HEK293T (cell line): ENCODE measurements at regions not wholly inside any gene's neighbourhood (a gene's known extent, or its start where the extent isn't known, plus 50 kb on each side); places are given as distances from the start of the nearest gene placed in this dataset.

Experiments used
- CTCF ChIA-PET: fragments of 350-600 bp; formaldehyde crosslinking; extraction: SDS; loops from one replicate; lab custom pipeline; 2021; ENCODE audit warnings: antibody characterized with exemption, inconsistent platforms; lab: Yijun Ruan, JAX
- POLR2A ChIA-PET: fragments of 350-600 bp; formaldehyde crosslinking; extraction: SDS; loops from one replicate; lab custom pipeline; 2020; ENCODE audit warnings: antibody characterized with exemption, inconsistent platforms; lab: Yijun Ruan, JAX
- DNase-seq: peaks from one replicate; pipeline ENCODE4 v3.0.0; 2012; ENCODE audit warnings: mixed read lengths; ENCODE audit errors: extremely low spot score
- ARNT ChIP-seq: fragments of 450-650 bp; IDR thresholded peaks from 2 replicates; pipeline ENCODE4 v1.6.1; 2017; ENCODE audit warnings: mild to moderate bottlenecking
- BHLHE40 ChIP-seq: fragments of 450-650 bp; IDR thresholded peaks from 2 replicates; pipeline ENCODE4 v1.6.1; 2016; ENCODE audit warnings: mild to moderate bottlenecking, moderate library complexity, borderline replicate concordance
- CTBP1 ChIP-seq: fragments of 450-650 bp; IDR thresholded peaks from 2 replicates; pipeline ENCODE4 v1.6.1; 2016; ENCODE audit warnings: borderline replicate concordance
- ELF4 ChIP-seq: fragments of 450-650 bp; IDR thresholded peaks from 2 replicates; pipeline ENCODE4 v1.6.1; 2017; ENCODE audit warnings: antibody characterized with exemption
- FOXA1 ChIP-seq: fragments of 450-650 bp; IDR thresholded peaks from 2 replicates; pipeline ENCODE4 v1.6.1; 2016; ENCODE audit warnings: mild to moderate bottlenecking
- FOXK2 ChIP-seq: fragments of 450-650 bp; IDR thresholded peaks from 2 replicates; pipeline ENCODE4 v1.6.1; 2016; ENCODE audit warnings: mild to moderate bottlenecking
- FOXM1 ChIP-seq: fragments of 450-650 bp; IDR thresholded peaks from 2 replicates; pipeline ENCODE4 v1.6.1; 2017; ENCODE audit warnings: mild to moderate bottlenecking, borderline replicate concordance
- HDGF ChIP-seq: fragments of 450-650 bp; IDR thresholded peaks from 2 replicates; pipeline ENCODE4 v1.6.1; 2017; ENCODE audit warnings: antibody characterized with exemption, borderline replicate concordance
- L3MBTL2 ChIP-seq: fragments of 450-650 bp; conservative IDR thresholded peaks from 2 replicates; pipeline ENCODE4 v1.6.1; 2016; ENCODE audit warnings: mild to moderate bottlenecking
- LEF1 ChIP-seq: fragments of 450-650 bp; IDR thresholded peaks from 2 replicates; pipeline ENCODE4 v1.6.1; 2017; ENCODE audit warnings: mild to moderate bottlenecking, borderline replicate concordance
- NFRKB ChIP-seq: fragments of 450-650 bp; IDR thresholded peaks from 2 replicates; pipeline ENCODE4 v1.6.1; 2016; ENCODE audit warnings: mild to moderate bottlenecking, moderate library complexity
- PKNOX1 ChIP-seq: fragments of 450-650 bp; IDR thresholded peaks from 2 replicates; pipeline ENCODE4 v1.6.1; 2016
- SP1 ChIP-seq: fragments of 450-650 bp; IDR thresholded peaks from 2 replicates; pipeline ENCODE4 v1.6.1; 2017
- SUZ12 ChIP-seq: fragments of 450-650 bp; IDR thresholded peaks from 2 replicates; pipeline ENCODE4 v1.6.1; 2016; ENCODE audit warnings: mild to moderate bottlenecking
- TARDBP ChIP-seq: fragments of 450-650 bp; IDR thresholded peaks from 2 replicates; pipeline ENCODE4 v1.6.1; 2016
- ZNF384 ChIP-seq: fragments of 450-650 bp; IDR thresholded peaks from 2 replicates; pipeline ENCODE4 v1.6.1; 2016

GRCh38 chr7:121810831-121811672 lies 61.9 kb upstream of the PTPRZ1 start:
- POLR2A ChIA-PET, result no interaction called here
- CTCF ChIA-PET, result no interaction called here
- TF ChIP-seq SP1 (no peak), FOXA1 (no peak), LEF1 (no peak), L3MBTL2 (no peak), FOXM1 (no peak), CTBP1 (no peak), PKNOX1 (no peak), NFRKB (no peak), TARDBP (no peak), BHLHE40 (no peak), ZNF384 (no peak)
- DNase-seq, result no peak

GRCh38 chr7:121807078-121807477 lies 65.9 kb upstream of the PTPRZ1 start:
- DNase-seq, result no peak
- ChIA-PET POLR2A (no interaction called here), CTCF (no interaction called here)
- TF ChIP-seq BHLHE40 (no peak), NFRKB (no peak)

- CTCF ChIA-PET, result no interaction called here
- TF ChIP-seq L3MBTL2 (no peak), ARNT (no peak), FOXA1 (no peak), TARDBP (no peak), NFRKB (no peak), SUZ12 (no peak), PKNOX1 (no peak), ELF4 (no peak), FOXM1 (no peak)
- DNase-seq, result no peak
- POLR2A ChIA-PET, result no interaction called here
These were observed 69.9 kb upstream of the PTPRZ1 start for GRCh38 chr7:121803039-121803438.

- no peak for TF ChIP-seq ZNF384
- no peak for TF ChIP-seq SUZ12
- no peak for TF ChIP-seq SP1
- TF ChIP-seq FOXM1, result no peak
- TF ChIP-seq FOXA1, result no peak
- TF ChIP-seq NFRKB, result no peak
- no peak for TF ChIP-seq LEF1
- TF ChIP-seq ARNT, result no peak
- no peak for TF ChIP-seq PKNOX1
- TF ChIP-seq BHLHE40, result no peak
- no peak for TF ChIP-seq TARDBP
- TF ChIP-seq FOXK2, result no peak
- no peak for TF ChIP-seq CTBP1
- no peak for TF ChIP-seq L3MBTL2
- no peak for TF ChIP-seq HDGF
- no peak for DNase-seq
- ChIA-PET CTCF (interaction anchor here (0.7 kb wide), 1 partner anchor 1845 kb away, joined by 4 read pairs; no protein-coding TSS in a partner anchor), POLR2A (no interaction called here)
These were observed 71.9 kb upstream of the PTPRZ1 start for GRCh38 chr7:121800916-121801675.

- ChIA-PET POLR2A (no interaction called here), CTCF (no interaction called here)
- no peak for DNase-seq
- no peak for TF ChIP-seq CTBP1
- no peak for TF ChIP-seq SUZ12
- no peak for TF ChIP-seq L3MBTL2
- TF ChIP-seq FOXA1, result no peak
- TF ChIP-seq NFRKB, result no peak
- TF ChIP-seq FOXM1, result no peak
These were observed 74.1 kb upstream of the PTPRZ1 start for GRCh38 chr7:121798896-121799295.

- CTCF ChIA-PET, result no interaction called here
- TF ChIP-seq PKNOX1 (no peak), FOXA1 (no peak), BHLHE40 (no peak)
- POLR2A ChIA-PET, result no interaction called here
- no peak for DNase-seq
These were observed 74.5 kb upstream of the PTPRZ1 start for GRCh38 chr7:121798453-121798840.
